Stimulated activated naive CD4-positive, alpha-beta T cell (primary cell): ENCODE measurements at regions not wholly inside any gene's neighbourhood (a gene's known extent, or its start where the extent isn't known, plus 50 kb on each side); places are given as distances from the start of the nearest gene placed in this dataset.
"Not testable (repeated sequence)": the region's sequence is repeated elsewhere in the genome, so short reads cannot be mapped to it uniquely, and the experiment has no call there.

Experiments
- DNase-seq, 6 experiments: peaks; one replicate each; lab custom pipeline; 2025; lab: John Stamatoyannopoulos, UW

DNA sequence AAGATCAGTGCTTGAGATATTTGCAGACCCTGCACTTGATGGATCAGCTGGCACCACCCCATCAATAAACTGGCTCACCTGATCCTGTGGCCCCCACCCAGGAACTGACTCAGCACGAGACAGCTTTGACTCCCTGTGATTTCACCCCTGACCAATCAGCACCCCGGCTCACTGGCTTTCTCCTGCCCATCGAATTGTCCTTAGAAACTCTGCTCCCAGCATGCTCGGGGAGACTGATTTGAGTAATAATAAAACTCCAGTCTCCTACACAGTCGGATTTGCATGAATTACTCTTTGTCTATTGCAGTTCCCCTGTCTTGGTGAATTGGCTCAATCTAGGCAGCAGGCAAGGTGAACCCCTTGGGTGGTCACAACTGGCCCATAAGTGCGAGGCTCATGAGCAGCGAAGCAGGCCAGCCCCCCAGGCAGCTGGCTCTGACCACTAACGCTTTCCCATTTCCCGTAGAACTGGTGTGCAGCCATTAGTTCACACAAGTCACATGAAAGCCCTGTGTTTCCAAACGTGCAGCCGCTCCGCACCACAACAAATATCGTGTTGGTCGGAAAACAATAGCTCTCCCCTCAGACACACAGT is 79.6 kb downstream of the RSPH3 start:
- no peak for DNase-seq

DNA sequence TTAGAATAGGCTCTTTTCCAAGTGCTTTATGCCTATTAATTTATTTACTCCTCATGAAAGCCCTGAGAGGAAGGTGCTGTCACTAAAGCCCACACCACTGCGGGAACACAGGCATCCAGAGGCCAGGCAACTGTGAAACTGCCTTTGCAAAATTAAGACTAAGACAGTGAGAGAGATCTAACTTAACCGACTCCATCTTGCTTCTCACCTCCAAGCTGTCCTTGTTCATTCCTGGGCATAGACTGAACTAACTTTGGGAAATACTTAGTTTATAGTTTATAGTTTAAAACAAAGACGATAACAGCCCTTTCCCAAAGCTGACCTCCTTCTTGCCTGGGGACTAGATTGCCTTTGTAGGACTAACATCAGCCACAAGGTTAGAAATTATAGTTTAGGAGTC is 80.1 kb downstream of the RSPH3 start:
- no peak for DNase-seq

DNA sequence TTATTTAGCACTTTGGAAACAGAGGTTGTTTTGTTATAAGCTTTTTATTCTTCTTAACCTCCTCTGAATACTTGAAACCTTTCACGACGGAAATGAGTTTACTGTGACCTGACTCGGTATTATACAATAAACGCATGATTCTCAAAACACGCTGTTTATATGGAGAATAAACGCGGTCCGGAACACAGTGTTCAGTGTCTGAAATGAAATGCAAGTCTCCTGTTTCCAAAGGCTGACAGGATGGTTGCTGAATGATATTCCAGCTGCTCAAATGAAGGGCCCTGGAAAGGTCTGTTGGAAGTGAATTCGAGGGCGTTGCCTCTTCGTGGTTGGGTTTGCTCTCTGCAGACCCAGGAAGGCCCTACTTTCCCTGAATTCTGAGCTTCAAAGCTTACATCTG is 83.4 kb downstream of the RSPH3 start:
- DNase-seq, result no peak

DNA sequence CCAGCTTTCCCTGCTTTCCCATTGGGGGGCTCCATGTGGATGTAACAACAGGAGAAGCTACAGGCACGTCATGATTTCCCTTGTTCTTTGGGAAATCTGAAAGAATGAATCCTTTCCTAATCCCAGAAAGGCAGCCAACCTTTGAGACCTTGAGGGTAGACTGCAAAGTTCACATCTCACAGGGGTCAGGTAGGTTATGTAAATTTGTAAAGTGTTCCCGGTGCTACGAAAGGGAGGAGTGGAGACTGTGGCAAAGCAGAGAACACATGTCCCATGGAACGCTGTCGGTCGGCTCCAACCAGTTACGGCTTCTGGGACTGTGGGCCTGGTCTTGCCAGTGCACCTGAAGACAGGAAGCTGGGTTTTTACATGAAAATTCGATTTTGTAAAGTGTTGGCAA is 85.1 kb downstream of the RSPH3 start:
- DNase-seq, result no peak

DNA sequence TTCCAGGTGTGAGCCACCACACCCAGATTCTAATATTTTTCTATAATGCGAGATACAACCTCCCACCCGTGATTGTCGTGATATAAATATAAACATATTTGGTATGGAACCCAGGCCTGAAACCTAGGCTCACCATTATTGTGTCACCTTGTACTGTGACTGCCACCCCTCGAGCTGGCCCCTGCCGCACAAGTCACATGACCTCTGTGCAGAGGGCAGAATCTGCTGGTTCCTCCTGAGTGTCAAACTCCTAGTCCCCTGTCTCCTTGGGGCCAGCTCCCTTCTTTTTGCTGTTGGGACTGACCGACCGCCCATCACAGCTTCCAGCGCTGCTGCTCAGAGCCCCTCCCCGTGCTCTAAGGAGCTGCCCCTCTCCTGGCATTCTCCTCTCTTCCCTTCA is 86.4 kb downstream of the RSPH3 start:
- DNase-seq, result no peak

DNA sequence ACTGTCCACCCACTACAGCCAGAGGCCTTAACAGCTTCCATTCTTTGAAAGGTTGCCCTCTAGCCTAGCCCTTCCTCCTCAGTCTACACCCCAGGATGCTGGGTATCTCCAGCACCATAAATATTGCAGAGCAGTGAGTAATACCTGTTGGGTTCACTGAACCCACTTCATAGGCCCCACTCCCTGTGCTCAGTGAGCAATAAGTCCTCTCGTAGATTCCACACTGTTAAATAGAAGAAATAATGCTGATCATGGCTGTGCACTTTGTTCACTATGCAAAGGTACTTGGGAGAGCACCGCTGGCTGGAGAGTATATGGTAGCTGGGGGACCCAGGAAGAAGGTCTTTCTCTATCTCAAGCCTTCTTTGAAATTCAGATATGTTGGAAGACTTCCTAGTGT is 87.3 kb downstream of the RSPH3 start:
- no peak for DNase-seq

DNA sequence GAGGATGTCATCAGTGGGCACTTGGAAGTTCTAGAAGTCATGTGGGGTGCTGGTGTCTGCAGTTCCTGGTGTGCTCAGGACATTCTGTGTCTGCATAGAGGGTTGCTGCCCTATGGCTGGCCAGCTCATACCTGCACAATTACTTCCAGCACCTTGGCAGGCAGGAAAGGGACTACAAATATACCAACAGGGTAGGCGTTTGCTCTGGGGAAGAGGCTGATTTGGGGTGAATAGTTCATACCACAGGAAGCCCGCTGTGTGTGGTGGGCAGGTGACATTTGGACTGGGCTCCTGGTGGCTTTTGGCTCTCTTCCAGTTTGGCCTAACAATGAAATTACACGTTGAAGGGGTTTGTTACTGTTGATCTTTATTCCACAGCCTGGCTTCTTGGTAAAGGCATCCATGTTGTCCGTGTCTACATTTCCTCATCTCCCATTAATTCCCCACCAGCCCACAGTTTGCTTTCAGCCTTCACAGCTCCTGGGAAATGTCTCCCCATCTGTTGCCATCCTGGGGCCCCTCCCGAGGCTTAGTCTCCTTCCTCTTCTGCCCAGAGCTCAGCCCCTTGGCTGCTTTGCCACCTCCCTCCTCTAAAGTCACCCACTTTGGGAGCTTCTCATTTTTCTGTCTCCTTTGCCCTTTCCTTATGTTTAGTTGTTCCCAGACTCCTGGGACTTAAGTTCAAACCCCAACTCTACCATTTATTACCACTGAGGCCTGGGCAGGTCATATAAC is 88.1 kb downstream of the RSPH3 start:
- peak in 2 of 6 experiments; percentile 4 to 24 for DNase-seq

DNA sequence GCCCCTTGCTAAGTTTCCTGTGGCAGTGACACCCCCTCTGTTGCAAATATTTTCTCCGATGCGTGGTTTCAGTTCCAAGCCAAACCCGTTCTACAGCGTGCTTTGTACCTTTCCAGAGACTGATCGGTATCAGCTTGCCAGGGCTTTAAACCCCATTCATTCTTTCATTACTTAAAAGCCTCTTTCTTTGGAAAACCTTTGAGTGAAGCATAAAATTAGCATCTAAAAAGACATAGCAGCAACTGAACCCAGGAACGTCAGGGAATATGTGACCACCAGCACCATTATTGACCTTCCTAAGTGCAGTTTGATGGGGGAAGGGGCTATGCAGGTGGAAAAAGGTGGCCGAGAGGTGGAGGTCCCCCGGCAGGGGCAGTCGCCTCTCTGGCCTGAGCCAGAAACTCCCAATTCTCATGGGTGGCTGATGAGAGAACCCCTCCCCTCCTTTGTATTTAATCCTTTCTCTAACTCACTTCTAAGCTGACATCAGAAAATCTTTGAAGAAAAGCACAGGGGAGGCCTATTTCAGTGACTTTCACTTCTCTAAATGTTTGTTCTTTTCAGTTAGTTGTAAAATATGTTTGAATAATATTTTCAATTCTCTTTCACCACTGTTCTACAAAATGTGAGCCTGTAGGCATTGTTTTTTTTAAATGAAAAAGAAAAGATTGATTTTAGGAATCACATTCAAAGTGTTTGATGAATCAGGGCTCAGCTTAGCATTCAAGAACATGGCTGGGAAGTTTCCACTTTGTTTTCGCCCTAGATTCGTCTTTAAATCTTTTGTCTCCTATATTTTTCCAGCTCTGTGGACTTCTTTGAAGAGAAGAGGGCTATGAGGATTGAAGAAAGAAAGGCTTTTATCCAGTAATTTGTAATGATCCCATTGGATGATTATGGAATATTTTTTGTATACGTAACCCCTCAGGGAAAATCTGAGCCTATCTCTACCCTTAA is 89.2 kb downstream of the RSPH3 start:
- DNase-seq, result peak in 2 of 6 experiments; percentile 29 to 32

DNA sequence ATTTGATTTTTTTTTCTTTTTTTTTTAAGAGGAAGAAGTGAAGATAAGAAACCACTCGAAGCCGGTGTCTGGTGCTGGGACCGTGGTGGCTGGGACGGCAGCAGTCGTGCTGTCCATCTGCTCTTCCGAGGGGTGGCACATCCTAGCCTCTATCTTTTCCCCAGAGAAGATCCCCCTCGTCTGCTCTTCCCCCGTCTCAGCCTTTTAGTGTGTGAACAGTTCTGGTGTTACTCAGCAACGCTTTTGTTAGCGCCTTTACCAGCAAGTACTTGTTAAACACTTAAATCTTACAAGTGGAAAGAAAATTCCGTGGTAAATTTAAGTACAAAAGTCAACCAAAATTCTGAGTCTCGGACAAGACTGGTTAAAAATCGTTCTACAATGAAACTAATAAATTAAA is 90.1 kb downstream of the RSPH3 start:
- no peak for DNase-seq

DNA sequence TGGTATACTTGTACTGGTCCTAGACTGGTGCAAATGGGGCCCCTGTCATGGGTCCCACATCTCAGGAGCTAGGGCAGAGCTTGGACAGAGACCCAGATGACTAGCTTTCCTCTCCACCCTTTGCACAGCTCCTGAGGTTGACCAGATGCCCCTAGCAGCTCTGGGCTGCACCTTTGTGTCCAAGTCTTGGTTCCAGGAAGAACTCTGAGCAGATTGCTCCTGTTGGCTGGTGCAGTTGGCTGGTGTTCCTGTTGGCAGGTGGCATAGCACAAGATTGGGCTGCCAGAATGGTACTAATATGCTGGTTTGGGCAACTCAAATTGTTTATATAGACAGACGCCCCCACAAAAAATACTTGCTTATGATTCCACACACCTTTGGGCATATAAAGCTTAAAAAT is 89.4 kb upstream of the EZR start:
- DNase-seq, result no peak

DNA sequence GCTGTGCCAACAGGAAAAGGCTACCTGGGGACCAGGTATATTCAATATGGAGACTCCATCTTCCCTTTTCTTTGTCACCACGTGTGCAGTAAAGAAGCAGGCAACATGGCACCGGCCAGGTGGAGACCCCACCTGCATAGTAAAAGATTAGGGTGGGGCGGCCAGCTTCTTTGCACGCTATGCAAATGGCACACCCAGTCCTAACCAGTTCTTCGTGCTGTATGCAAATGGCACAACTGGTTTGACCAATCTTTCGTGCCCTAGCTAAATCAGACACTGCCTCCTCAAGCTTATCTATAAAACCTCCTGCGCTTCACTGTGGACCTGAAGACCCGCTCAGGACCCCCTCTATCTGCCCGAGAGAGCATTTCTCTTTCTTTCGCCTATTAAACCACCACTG is 88.8 kb upstream of the EZR start:
- DNase-seq, result no peak

DNA sequence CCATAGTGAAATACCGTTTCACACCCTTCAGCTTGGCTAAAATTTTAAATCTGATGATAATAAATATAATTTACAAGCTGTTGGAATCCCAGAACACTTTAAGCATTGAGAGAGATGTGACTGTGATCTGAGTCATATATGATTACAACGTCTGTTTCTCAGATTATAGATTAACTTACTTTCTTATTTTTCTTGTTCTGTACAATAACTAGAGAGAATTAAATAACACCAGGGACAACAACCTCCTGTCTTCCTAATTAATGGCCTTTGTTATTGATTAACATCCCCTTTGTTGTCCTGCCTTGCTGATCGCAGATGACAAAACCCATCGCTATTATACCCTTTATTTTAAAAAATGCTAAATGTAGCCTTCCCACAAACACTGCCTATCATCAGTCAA is 87.8 kb upstream of the EZR start:
- no peak for DNase-seq

DNA sequence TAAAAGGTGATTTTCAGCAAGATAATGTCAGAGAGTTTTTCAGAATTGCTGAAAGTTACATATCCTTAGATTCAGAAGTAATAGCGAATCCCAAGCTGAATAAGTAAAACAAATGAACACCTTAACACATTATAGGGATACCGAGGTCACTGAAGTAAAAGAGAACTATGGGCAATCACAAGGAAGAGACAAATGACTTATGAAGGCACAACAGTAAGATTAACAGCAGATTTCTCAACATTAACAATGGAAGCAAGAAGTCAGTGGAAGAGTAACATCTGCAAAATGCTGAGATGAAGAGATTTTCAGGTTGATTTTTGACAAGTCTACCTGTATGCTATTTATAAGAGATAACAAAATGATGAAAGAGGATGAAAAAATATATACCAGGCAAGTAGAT is 86.1 kb upstream of the EZR start:
- no peak for DNase-seq

DNA sequence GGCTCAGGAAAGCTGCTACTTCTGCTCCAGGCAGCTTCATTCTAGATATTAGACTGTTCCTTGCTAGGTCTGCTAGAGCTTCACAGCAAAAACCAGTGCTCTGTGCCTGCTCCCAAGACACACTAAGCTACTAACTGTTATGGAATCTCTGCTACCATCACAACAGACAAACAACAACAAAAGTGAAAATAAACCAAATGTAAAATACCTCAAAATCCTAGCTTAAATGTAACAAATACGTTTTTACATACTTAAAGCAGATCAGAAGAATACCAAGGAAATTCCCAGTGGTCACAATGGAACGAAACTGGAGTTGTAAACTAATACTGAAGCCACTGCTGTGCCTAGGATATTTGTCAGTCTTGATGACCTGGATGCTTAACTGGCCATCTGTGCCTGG is 84.6 kb upstream of the EZR start:
- DNase-seq, result no peak

DNA sequence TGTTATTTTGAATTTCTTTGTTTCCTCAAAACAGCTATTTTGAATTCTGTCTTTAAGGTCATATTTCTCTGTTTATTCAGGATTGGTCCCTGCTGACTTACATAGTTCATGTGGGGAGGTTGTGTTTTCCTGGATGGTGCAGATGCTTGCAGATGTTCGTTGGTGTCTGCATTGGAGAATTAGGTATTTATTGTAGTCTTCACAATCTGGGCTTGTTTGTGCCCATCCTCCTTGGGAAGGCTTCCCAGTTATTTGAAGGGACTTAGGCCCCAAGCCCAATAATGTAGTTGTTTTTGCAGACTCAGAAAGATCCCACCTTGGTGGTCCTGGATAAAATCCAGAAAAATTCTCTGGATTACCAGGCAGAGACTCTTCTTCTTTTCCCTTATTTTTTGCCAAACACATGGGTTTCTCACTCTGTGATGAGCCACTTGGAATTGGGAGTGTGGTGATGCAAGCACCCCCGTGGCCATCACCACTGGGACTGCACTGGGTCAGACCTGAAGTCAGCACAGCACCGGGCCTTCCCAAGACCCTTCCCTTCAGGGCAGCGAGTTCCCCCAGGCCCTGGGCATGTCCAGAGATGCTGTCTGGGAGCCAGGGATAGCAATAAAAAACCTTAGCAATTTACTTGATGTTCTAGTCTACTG is 81.6 kb upstream of the EZR start:
- no peak for DNase-seq

DNA sequence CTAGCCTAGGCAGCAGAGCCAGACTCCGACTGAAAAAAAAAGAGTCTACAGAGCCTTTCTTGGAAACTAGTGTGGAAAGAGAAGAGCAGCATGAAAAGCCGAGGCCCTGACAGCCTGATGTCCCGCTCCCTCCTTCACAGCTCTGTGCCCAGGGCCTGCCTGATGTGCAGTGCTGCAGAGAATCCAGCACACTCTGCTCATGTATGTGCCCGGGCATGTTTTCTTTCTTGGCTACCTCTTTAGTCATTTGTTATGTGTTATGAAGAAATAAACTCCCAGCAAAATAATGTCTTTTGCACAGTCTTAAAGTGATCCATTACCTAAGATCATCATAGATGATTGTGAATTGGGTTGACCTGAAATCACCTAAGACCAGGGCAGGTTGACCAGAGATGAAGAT is 78.1 kb upstream of the EZR start:
- no peak for DNase-seq

DNA sequence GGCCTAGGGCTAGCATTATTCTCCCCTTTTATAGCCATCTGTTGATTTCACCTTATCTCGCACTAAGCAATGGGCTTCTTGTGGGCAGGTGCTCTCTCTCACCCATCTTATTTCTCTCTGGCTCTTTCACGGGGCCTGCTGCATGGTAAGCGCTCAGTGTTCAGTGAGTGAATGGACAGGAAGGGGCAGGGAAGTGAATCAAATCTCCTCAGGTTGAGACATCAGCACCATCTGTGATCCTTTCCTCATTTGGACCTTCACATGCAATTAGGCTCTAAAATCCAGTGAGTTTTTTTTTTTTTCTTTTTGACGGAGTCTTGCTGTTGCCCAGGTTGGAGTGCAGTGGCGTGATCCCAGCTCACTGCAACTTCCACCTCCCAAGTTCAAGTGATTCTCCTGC is 76.5 kb upstream of the EZR start:
- no peak for DNase-seq

DNA sequence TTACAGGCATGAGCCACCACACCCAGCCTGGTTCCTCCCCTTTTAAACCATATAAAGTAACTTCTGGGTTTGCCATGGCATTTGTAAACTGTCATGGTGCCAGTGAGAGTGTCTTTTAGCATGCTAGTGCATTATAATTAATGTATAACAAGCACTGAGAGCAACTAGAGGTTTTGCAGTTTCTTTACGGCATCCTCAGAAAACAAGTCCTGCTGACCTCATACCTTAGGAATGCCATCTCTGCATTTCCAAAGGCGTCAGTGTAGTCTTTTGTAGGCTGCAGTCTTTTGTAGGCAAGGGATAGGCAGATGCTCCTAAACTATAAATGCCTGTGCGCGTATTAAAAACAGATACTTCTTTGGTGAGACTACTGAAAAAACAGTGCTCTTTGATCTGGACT is 75.0 kb upstream of the EZR start:
- DNase-seq, result no peak

DNA sequence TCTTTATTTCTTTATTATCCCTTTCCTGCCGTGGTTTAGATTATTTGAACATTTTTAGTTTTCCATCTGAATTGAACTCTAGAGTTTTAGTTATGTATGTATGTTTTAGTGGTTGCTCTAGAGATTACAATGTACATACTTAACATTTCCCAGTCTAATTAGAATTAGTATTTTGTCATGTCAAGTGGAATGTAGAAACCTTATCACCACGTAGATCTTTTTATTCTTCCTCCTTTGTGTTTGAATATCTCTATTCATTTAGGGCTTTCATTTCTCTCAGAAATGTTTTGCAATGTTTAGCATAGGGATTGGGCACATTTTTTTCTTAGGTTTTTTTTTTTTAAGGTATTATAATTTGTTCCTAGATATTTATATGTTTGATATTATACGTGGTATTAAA is 73.1 kb upstream of the EZR start:
- DNase-seq, result no peak

DNA sequence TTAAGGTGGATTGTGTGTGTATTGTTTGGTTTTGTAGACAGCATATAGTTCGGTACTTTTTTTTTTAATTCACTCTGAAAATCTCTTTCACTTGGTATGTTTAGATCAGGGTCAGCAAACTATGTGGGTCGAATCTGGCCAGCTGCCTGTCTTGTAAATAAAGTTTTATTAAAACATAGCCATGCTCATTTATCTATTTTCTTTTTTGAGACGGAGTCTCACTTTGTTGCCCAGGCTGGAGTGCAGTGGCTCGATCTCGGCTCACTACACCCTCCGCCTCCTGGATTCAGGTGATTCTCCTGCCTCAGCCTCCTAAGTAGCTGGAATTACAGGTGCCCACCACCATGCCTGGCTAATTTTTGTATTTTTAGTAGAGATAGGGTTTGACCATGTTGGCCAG is 72.4 kb upstream of the EZR start:
- not testable (repeated sequence) for DNase-seq

DNA sequence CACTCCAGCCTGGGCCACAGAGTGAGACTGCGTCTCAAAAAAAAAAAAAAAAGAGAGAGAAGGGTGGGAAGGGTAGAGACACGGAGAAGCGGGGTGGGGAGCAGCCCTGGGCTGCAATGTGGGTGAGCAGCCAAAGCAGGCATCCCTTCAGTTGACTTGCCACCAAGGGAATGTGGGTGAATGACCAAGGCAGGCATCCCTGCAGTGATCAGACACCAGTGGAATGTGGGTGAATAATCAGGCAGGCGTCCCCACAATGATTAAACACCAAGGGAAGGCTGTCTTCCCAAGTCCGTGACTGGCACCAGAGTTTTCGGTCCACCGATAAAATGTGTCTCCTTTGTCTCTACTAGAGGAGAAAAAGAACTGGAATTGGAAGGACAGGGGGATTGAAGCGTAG is 69.0 kb upstream of the EZR start:
- DNase-seq, result not testable (repeated sequence)

DNA sequence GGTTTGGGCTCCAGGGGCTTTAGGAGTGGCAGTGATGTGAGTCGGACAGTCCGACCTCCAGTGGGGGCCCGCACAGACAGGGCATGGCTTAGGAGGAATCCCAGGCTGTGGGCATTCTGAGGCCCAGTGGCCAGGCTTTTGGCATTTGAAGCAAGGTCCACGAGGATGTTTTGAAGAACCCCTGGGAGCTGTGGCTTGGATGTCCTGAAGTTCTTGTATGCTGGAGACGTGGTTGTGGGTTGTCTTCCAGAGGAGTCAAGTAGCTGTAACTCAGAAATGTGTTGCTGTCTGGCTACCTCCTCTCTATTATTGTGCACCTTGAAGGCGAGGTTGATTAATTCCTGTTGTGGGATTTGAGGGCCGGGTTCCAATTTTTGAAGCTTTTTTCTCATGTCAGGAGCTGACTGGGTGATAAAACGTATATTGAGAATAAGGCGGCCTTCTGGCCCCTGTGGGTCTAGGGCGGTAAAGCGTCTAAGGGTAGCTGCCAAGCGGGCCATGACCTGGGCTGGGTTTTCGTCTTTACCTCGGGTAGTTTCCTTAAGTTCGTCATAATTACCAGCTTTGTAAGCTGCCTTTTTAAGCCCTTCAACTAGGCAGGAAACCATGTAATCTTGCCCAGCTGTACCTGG is 67.3 kb upstream of the EZR start:
- not testable (repeated sequence) for DNase-seq
